Hypothalamus (tissue), 51 donors: ENCODE measurements at regions not wholly inside any gene's neighbourhood (a gene's known extent, or its start where the extent isn't known, plus 50 kb on each side); places are given as distances from the start of the nearest gene placed in this dataset.

Source experiments
- DNase-seq, 51 donors: peaks; one replicate each; lab custom pipeline; 2025; lab: John Stamatoyannopoulos, UW

DNA sequence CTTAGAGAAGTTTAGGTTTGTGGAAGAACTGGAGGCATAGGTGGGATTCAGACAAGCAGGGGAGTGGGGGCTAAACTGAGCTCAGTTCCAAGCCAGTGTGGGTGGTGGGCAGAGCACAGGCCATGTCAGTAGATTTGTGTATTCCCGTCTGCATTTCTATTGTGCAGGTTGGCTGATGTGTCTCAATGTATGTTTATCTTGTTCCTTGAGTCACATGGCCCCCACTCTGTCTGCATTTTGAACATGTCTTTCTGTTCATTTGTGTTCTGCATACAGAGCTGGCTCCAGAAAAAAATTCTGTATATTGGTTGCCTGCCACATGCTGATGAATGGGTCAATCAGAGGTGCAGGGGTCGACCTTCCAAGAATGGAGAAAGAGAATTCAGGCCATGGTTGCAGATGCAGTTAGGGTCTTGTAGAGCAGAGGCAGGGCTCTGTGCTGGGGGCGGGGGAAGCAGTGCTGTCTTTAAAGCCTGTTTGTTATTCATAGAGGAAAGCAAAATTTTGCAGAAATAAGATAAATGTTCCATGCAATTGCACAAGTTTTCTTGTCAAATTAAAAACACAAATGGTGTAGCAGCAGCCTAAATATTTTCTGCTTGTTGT, 166.7 kb downstream of the CDH26 start:
- DNase-seq: no peak

DNA sequence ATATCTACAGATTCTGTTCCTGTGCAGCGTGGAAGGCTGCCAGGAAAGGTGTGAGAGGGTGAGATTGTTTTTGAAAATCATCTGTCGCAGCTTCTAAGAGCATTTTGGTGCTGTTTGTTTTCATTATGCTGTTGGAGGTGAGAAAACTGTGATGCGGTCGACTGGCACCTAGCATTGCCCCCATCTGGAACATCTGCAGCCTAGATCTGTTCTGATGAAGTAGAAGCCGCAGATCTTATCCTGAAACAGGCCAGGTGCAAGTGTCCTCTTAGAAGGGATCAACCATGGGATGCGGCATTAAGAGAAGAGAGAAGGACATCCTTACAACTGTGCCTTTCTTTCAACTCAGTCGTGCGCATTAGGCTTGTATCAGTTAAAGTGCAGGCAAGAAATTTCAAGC, 167.3 kb downstream of the CDH26 start:
- DNase-seq: no peak

DNA sequence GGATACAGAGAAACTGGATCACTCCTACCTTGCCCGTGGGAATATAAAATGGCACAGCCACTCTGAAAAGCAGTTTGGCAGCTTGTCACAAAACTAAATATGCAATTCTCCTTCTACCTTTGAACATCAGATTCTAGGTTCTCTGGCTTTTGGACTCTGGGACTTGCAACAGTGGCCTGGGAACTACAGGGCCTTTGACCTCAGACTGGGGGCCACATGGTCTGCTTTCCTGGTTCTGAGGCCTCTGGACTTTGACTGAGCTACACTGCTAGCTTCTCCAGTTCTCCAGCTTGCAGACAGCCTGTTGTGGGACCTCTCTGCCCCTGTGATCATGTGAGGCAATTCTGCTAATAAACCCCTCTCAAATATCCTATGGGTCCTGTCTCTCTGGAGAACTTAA, 168.8 kb downstream of the CDH26 start:
- DNase-seq: no peak

DNA sequence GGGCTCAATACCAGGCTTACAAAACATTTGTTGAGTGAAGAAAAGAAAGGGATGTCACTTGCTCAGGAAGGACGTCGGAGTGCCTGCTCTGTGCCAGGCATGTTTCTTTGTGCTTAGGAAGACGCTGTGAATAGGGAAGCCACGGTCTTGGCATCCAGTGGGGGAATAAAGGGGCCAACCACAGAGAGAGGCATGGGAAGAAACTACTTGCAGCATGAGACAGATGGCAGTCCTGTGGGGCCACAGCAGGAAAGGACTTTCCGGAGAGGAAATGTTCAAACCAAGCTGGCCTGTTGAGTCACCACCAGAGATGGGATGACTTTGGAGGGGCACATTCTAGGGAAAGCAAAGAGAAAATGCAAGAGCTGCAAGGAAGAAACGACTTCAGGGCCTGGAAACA, 173.2 kb downstream of the CDH26 start:
- DNase-seq: no peak

DNA sequence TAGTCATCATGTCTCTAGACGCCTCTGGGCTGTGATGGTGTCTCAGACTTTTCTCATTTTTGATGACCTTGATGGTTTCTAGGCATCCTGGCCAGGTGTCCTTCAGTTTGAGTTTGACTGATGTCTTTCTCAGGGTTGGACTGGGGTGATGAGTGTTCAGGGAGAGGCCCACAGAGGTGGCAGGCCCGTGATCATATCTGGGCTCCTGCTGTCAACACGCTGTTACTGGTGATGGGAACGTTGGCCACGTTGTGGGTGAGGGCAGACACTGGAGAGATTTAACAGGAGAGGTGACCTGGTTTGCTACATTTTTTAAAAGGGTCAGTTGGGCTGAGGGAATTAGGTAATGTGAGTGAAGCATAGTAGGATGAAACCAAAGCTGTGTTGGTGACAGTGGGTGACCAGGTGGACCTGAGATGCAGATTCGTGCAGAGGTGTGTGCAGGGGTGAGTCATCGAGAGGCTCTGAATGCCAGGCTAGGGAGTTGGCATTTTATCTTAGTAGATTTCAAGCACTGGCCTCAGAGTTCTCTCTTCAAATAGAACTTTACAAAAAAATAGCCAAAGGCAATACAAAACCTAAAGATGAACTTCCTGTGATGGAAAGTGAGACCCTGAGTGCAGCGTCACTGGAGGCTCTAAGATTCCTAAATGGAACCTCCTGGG, 174.1 kb downstream of the CDH26 start:
- no peak for DNase-seq

DNA sequence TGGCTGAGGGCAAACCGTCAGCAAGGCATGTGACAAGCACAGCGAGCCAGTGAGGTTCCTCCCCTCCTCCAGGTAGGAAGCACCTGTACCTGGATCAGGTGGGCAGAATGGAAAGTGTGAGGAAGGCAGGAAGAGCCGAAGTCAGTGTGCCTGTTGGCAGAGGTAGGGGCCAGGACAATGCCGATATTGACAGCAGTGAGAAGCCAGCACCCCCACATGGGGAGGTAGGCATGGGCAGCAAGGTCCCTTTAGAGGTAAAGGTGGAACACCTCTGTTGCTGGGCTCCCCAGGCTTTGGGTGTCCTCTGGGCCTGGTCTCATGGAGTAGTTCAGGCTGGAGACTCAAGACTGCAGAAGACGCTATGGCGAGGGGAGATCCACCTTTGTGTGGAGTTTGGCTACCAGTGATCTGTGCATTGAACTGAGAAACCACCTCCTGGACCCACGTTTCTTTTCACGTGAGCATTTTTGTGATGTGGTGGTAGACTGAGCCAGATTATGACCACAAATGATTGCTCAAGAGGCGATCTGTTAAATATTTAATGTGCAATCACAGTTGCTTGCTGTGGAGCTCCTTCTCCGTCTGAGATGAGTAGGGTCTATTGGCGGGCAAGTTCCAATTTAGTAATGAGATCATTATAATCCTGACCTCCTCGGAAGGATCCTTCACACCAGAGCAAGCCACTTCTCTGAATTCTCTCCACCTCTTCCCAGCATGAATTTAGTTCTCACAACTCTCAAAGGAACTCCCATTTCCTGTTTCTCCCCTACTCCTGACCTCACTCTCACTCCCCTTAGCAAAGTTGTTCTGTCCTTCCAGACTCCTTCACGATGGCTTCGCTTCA, 174.8 kb downstream of the CDH26 start:
- DNase-seq: no peak

DNA sequence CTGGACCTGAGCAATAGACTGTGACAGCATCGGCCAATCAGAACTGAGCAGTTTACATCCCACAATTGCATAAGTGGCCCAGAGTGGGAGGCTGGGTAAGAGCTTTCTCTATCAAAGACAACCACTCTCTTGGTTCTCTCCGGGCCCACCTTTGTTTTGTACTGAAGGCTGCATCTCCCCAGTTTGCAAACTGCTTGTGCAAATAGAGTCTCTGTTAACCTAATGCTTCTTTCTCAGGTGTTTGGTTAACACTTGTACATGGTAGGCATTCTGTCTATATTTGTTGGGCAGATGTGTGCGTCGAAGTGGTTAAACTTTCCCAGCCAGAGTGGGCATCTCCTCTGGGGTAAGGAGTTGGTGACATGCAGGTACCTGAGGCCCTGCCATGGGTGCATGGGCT, 177.1 kb downstream of the CDH26 start:
- no peak for DNase-seq

DNA sequence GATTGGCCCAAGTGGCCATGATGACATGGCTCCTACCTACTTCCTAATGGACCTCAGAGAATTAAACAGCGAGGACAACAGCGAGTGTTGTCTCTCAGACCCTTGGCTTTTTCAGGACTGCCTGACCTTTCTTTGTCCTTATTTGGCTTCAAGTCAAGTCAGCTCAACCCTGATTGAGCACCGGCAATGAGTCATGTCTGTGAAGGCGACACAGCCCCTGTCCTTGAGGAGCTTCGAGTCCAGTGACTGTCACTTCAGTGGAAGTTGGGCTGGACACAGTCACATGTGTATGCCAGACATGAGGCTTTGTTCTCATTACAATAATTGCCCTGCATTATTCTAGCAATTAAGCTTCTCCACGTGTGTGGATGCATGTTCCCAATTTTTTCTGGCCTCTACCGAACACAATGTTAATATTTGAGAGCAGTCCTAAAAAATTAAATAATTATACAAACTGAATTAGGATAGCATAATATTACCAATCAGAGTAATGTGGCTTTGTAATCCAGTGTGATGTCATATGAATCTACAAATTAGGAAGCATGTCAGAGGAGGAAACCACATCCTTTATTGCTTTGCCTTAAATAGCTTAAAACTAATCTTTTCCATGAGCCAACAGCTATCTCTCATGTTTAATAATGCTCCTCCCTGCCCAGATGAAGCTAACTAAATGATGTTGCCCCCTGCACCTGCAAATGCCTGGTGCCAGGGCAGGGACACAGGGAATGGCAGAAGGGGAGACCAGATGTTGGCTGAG, 178.6 kb downstream of the CDH26 start:
- no peak for DNase-seq

DNA sequence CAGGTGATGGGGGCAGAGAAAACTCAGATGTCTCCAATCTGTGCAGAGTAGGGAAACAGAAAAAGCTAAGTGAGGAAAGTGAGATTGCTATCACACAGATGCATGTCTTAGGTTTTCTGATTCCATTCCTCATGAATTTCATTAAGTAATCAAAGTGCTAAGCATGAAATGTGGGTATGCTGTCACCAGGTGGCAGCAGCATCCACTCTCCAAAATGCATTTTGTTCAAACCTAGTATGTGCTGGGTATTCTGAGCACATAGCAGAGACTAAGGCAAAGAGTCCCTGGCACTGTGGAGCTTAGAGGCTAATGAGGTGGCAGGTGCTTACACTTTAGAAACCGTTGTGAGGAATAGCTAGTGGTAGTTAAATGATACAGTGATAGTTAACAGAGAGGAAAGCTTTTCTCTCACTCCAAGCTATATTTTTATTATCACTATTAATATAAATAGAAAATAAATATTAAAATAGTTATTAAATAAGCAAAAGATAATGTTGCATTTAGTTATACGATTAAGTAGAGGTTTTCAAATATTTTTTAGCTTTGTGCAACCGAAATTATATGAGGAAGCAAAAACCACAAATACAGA, 179.5 kb downstream of the CDH26 start:
- no peak for DNase-seq

DNA sequence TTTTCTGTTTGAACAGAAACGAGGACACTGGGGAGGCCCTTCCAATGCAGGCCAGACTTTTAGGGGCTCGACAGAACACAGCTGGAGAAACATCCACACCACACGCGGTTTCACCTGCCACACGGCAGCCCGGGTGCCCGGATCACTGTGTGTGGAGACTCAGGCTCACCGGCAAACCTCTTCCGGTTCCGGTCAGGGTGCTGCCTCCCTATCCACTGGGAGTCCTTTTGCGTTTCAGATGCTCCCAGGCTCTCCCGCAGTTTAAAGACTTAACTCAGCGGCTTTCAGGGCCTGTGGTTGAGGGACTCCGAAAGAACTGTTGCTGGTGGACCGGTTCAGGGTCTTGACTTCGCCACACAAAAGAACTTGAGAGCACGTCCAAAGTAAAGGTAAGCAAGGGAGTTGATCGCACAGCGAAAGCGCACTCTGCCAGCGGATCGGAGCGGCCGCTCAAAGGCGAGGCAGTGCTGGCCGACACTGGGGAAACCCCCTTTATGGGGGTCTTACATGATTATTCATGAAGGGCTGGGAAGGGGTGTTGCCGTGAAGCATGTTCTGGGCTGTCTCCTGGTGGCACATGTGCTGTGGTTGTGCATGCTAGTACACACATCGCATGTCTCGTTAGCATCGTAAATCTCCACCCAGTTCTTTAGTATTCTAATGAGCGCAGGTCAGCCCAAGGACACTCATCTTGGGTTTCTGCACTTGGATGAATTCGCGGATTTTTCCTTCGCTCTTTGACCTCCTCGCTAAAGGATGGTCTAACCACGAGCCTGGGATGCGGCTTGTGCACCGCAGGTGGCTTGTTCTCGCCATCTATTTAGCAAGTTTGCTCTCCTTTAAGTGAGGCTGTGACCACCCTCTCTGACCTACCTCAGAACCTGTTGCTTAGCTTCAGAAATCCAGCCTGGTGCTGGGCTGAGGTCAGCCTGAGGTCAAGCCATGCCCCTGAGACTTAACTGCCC, 180.3 kb downstream of the CDH26 start:
- peak in 14 of 51 donors; percentile 2 to 51 (median 12) for DNase-seq

DNA sequence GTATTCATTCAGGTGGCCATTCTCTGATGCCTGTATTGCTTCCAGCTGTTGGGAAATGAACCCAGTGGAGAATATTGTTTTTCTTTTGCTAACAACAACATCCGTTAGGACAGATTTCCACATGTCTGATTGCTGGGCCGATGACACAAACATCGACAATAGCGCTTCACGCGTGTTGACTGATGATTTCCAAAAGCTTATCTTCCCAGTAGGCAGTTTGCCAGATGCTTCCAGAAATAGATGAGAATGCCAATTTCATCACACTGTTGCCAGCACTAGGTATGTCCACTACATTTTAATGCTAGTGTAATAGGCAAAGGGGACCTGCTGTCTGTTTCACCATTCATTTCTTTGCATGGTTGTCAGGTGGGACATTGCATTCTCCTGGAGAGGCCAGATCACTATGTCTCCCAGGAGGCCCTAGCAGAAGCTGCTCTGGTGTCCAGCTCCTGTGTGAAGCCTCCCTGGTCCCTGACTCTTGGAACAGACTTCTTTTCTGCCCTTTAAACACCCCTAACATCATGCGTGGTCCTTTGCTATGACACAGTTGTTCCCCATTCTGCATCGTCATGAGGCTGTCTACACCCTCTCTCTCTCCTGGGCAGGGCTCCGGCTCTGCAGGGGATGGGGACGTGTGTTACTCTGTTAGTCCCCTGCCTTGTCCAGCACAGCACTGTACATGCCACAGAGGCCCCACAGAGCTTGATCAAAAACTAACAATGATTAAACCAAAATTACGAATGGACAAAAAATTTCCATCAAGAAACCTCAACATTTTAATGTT, 181.6 kb downstream of the CDH26 start:
- no peak for DNase-seq

DNA sequence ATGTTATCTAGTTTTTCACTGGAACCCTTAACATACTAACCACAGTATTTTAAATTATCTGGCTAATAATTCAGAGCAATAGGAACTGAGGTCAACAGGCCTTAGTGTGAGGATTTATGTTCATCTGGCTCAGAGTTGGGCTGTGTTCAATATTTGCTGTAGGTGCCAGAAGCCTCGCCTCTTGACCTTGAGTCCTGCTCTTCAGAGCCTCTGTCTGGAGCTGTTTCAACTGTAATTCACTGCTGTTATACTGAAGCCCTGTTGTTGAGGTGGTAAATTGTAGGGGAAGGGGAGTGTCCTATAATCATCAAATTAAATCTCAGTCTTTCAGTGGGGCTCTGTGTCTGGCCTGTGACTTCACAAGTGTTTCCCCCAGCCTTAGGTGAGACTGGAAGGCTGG, 184.4 kb downstream of the CDH26 start:
- no peak for DNase-seq

DNA sequence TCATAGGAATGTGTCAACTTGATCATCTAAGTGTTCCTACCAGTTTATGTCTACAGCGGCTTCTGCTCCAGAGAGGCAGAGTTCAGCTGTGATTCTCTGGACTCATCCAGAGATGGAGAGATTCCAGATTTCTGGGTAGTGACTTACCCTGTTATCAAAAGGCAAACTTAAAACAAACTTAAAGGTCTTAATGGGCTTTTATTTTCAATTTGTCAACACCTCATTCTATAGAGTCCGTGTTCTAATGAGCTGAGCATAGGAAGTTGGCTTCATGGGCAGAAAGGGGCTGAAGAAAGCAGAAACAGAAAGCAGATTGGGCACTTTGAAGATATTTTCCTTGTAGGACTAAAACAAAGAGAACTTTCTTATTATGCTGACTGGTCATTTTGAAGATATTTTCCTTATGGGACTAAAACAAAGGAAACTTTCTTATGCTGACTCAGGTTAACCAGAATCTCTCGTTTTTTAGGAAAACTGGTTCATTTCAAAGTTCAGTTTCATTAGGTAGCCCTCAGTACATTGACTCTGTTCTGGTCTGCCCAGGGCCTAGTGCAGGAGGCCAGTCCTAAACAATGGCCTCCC, 185.1 kb downstream of the CDH26 start:
- no peak for DNase-seq

DNA sequence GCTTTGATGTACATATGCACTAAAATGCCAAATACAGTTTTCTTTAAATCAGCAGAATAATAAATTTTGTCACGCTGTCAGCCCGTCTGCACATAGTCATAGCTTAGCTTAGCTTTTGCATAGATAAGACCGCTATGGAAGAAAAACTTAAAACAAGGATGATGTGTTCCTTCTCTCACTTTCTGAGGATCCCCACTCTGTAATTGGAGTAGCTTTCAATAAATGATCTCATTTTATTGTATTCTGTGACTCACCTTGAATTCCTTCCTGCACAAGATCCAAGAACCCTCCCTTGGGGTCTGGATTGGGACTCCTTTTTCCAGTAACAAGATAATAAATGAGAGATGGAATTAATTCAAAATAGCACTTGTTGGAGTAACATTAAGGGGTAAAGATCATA, 186.2 kb downstream of the CDH26 start:
- no peak for DNase-seq

DNA sequence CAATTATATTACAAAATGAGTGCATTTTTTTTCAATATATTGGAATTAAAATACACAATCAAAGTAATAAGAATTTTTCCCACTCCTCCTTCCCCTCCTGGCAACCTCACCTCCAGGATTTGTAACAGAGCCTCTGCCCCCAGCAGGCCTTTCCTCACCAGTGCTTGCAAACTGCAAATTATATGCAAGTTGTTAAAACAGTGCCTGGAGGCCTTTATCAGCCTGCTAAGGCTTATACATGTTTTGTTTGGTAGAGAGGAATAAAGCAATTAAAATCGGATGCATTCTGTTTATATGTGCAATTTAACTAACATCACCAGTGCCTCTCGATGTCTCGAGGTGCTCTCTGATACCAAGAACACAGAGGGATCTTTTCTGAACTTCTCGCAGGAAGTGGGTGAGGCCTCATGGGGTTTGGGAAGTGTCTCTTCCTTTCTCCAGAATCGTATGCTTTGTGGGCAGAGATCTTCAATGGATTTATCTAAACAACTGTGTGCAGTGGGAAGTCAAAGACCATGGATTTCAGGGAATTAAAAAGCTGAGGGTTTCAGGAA, 186.8 kb downstream of the CDH26 start:
- DNase-seq: no peak

DNA sequence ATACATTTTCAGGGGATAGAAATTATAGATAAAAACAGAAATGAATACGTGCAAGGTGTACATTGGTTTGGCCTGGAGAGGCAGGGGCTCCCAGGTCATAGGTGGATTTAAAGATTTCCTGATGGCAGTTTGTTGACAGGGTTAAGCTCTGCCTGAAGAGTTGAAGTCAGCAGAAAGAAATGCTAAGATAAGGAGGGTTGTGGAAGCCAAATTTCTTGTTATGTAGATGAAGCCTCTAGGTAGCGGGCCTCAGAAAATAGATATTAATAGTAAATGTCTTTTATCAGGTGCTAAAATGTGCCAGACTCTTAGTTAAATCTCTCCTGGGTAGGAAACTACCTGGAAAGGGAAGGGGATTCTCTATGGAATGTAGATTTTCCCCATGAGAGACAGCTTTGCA, 188.8 kb downstream of the CDH26 start:
- no peak for DNase-seq

DNA sequence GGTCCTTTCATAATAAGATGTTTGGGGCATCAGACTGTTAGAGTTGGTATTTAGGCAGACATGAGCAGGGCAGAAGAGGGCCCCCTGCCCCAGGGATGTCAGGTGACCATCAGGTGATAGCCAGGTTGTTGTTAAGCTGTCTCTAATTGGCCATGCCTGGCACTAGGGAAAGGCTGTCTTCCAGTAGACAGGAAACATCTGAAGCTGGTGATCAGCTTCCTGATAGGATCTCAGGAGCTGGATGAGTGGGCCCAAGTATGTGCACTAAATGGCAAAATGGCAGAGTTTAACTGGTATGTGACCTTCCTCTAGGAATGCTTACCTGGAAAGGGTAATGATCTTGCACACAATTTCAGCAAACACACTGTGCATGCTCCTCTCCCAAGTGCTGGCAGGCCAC, 190.7 kb downstream of the CDH26 start:
- no peak for DNase-seq

DNA sequence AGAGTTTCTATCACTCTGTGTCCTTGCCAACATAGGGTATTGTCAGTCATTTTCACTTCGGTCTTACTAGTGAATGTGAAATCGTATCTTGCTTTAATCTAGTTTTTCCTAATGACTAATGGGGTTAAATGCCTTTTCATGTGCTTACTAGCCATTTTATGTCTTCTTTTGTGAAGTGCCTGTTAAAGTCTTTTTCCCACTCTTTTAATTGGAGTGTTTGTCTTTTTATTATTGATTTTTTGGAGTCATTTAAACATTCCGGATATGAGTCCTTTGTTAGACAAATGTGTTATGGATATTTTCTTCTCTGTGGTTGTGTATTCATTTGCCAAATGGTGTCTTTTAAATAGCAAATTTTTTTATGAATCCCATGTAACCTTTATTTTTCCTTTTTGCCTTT, 194.6 kb downstream of the CDH26 start:
- no peak for DNase-seq
